Calu3 (cell line): ENCODE measurements at regions not wholly inside any gene's neighbourhood (a gene's known extent, or its start where the extent isn't known, plus 50 kb on each side); places are given as distances from the start of the nearest gene placed in this dataset.

Experiments used
- BruUV-seq: library from RNA; stranded (reverse); fragments of 400-500 nt; replicated peaks from 2 replicates; lab custom pipeline; 2021; lab: Mats Ljungman, UMichigan
- CTCF ChIA-PET: fragments of 300-600 bp; sonication (Branson Sonifier 250); formaldehyde crosslinking; loops from one replicate; lab custom pipeline; 2022; ENCODE audit warnings: antibody characterized with exemption; lab: Charles Lee
- DNase-seq: peaks from one replicate; pipeline ENCODE4 v3.0.0; 2022
- H3K27ac Mint-ChIP-seq: one replicate; pipeline ENCODE4 v1.8.0; 2022; ENCODE audit warnings: mixed read lengths; ENCODE audit not compliant: unreplicated experiment
- H3K27me3 Mint-ChIP-seq: one replicate; pipeline ENCODE4 v1.8.0; 2022; ENCODE audit warnings: mixed read lengths; ENCODE audit not compliant: unreplicated experiment
- H3K36me3 Mint-ChIP-seq: one replicate; pipeline ENCODE4 v1.8.0; 2022; ENCODE audit warnings: mild to moderate bottlenecking, moderate library complexity, mixed read lengths; ENCODE audit not compliant: insufficient read depth, unreplicated experiment
- H3K4me1 Mint-ChIP-seq: one replicate; pipeline ENCODE4 v1.8.0; 2022; ENCODE audit warnings: mild to moderate bottlenecking, low read depth, mixed read lengths; ENCODE audit not compliant: unreplicated experiment
- H3K4me3 Mint-ChIP-seq: one replicate; pipeline ENCODE4 v1.8.0; 2022; ENCODE audit warnings: mild to moderate bottlenecking, low read depth, moderate library complexity, mixed read lengths; ENCODE audit not compliant: unreplicated experiment
- H3K9me3 Mint-ChIP-seq: one replicate; pipeline ENCODE4 v1.8.0; 2022; ENCODE audit warnings: low read depth, mixed read lengths; ENCODE audit not compliant: unreplicated experiment
- CTCF ChIP-seq: fragments of 200-600 bp; IDR thresholded peaks from one replicate; pipeline ENCODE4 v1.8.0; 2022; ENCODE audit warnings: antibody characterized with exemption; ENCODE audit not compliant: unreplicated experiment
- intact Hi-C: fragments of 100-400 bp; cut with micrococcal nuclease; formaldehyde crosslinking; loops from one replicate; pipeline ENCODE4 v1.10.0; 2022; ENCODE audit not compliant: unreplicated experiment

- intact Hi-C loops, result no loop called here
Observed at GRCh38 chr18:11506856-11507255, 102.5 kb upstream of the SLC35G4 start.

GRCh38 chr18:11505993-11506392, 103.4 kb upstream of the SLC35G4 start:
- H3K27me3 Mint-ChIP-seq, result no peaks in the 10 kb centered on the region
- no peak for DNase-seq
- H3K36me3 Mint-ChIP-seq, result no peaks in the 10 kb centered on the region
- intact Hi-C loops, result no loop called here
- CTCF ChIA-PET, result no interaction called here
- H3K4me3 Mint-ChIP-seq, result no peak overlapping the region
- TF ChIP-seq CTCF, result no peak
- H3K4me1 Mint-ChIP-seq, result no peaks in the 10 kb centered on the region
- H3K27ac Mint-ChIP-seq, result no peak overlapping the region
- no TSS peak for BruUV-seq
- H3K9me3 Mint-ChIP-seq, result no peaks in the 10 kb centered on the region

More at GRCh38 chr18:11506856-11507255, 102.5 kb upstream of the SLC35G4 start:
- no peak for DNase-seq
- TF ChIP-seq CTCF, result no peak
- Mint-ChIP-seq H3K36me3 (no peaks in the 10 kb centered on the region), H3K9me3 (no peaks in the 10 kb centered on the region), H3K27me3 (no peaks in the 10 kb centered on the region), H3K4me3 (no peak overlapping the region), H3K27ac (no peak overlapping the region), H3K4me1 (no peaks in the 10 kb centered on the region)
- no TSS peak for BruUV-seq
- CTCF ChIA-PET, result no interaction called here

GRCh38 chr18:11504962-11505361, 104.4 kb upstream of the SLC35G4 start:
- peaks cover 6% of the 10 kb centered on the region for H3K4me1 Mint-ChIP-seq
- no peaks in the 10 kb centered on the region for H3K36me3 Mint-ChIP-seq
- no peak for TF ChIP-seq CTCF
- intact Hi-C loops, result no loop called here
- no peak for DNase-seq
- CTCF ChIA-PET, result no interaction called here
- H3K9me3 Mint-ChIP-seq, result no peaks in the 10 kb centered on the region
- H3K4me3 Mint-ChIP-seq, result no peak overlapping the region
- H3K27ac Mint-ChIP-seq, result no peak overlapping the region
- H3K27me3 Mint-ChIP-seq, result no peaks in the 10 kb centered on the region
- no TSS peak for BruUV-seq

GRCh38 chr18:11502368-11502767, 107.0 kb upstream of the SLC35G4 start:
- intact Hi-C loops, result no loop called here
- no peak for DNase-seq
- no TSS peak for BruUV-seq
- no peaks in the 10 kb centered on the region for H3K9me3 Mint-ChIP-seq
- H3K4me3 Mint-ChIP-seq, result no peak overlapping the region
- TF ChIP-seq CTCF, result no peak
- H3K27ac Mint-ChIP-seq, result no peak overlapping the region
- CTCF ChIA-PET, result no interaction called here
- peaks cover 9% of the 10 kb centered on the region for H3K4me1 Mint-ChIP-seq
- H3K27me3 Mint-ChIP-seq, result no peaks in the 10 kb centered on the region
- no peaks in the 10 kb centered on the region for H3K36me3 Mint-ChIP-seq

GRCh38 chr18:11501352-11501751, 108.0 kb upstream of the SLC35G4 start:
- DNase-seq, result no peak
- Mint-ChIP-seq H3K27me3 (no peaks in the 10 kb centered on the region), H3K36me3 (no peaks in the 10 kb centered on the region), H3K9me3 (no peaks in the 10 kb centered on the region), H3K27ac (no peak overlapping the region), H3K4me1 (peaks cover 13% of the 10 kb centered on the region), H3K4me3 (no peak overlapping the region)
- no TSS peak for BruUV-seq
- TF ChIP-seq CTCF, result no peak
- intact Hi-C loops, result no loop called here
- CTCF ChIA-PET, result no interaction called here
